ENCODE measurements at regions not wholly inside any gene's neighbourhood (a gene's known extent, or its start where the extent isn't known, plus 50 kb on each side); places are given as distances from the start of the nearest gene placed in this dataset.

DNA sequence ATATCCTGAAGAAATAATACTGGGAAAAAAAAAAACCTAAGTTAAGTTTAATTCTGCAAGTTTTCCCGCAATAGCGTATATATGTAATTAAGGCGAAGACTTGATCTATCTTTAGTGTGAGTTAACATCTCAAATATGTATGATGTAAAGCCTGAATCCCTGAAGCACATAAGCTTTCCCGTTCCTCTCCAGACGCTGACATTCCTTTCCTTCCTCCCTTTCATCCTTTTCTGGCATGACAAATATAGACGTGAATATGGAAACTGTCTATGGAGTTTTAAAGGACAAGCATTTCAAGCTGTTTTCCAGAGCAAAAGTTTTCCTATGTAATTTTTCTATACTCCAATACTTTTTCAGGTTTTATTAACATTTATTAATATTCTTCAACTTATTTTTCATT lies 637.0 kb downstream of the COL12A1 start:
- TF ChIP-seq POLR2A (IDR thresholded peaks at IDR 0.05; ENCODE audit: low read length), result no peak
- no peak for TF ChIP-seq GATA1 (IDR thresholded peaks at IDR 0.05; ENCODE audit: low read depth, low read length)

All from erythroblast (primary cell).